T-cell (primary cell): ENCODE measurements at regions not wholly inside any gene's neighbourhood (a gene's known extent, or its start where the extent isn't known, plus 50 kb on each side); places are given as distances from the start of the nearest gene placed in this dataset.

Experiments used
- ATAC-seq, 4 experiments: fragments of 200-7000 bp in 3 of 4; fragments of 150-1000 bp in 1 of 4; cut with Tn5 transposase; replicated peaks in 1 of 4; 1 replicate in 3 of 4; 2 replicates in 1 of 4; pipeline ENCODE4 v1.10.0; 2021; ENCODE audit warnings: moderate library complexity in 3 of 4, mild to moderate bottlenecking in 2 of 4, moderate number of reproducible peaks in 1 of 4
- CTCF ChIA-PET, 2 donors: fragments of 300-600 bp; sonication (Branson Sonifier 250); formaldehyde crosslinking; loops; one replicate each; lab custom pipeline; 2022; ENCODE audit warnings: antibody characterized with exemption in 2 of 2; lab: Charles Lee
- POLR2A ChIA-PET, 2 donors: fragments of 300-600 bp; sonication (Branson Sonifier 250); formaldehyde crosslinking; loops; one replicate each; lab custom pipeline; 2022; ENCODE audit warnings: antibody characterized with exemption in 2 of 2; lab: Charles Lee
- DNase-seq, 35 experiments: peaks; one replicate each; pipeline versions ENCODE4 v3.0.0 to v3.0.0-alpha.2; 2013 to 2023
- H3K27ac ChIP-seq: one replicate; pipeline ENCODE4 v1.5.1; 2013; ENCODE audit warnings: low read length
- H3K27me3 ChIP-seq, 2 experiments: replicated peaks in 1 of 2; 1 replicate in 1 of 2; 2 replicates in 1 of 2; pipeline versions ENCODE4 v1.6.1 to v1.7.0; 2013; ENCODE audit warnings: low read length in 1 of 2, mixed read lengths in 1 of 2; ENCODE audit not compliant: control insufficient read depth in 2 of 2, insufficient read depth in 2 of 2; ENCODE audit errors: extremely low read depth in 1 of 2
- H3K36me3 ChIP-seq, 2 donors: 1 replicate in 1 of 2; 2 replicates in 1 of 2; pipeline versions ENCODE4 v1.6.1 to v1.7.0; 2013; ENCODE audit warnings: low read length in 1 of 2; ENCODE audit not compliant: control insufficient read depth in 2 of 2, insufficient read depth in 1 of 2; ENCODE audit errors: extremely low read depth in 1 of 2
- H3K4me1 ChIP-seq, 2 experiments: 1 replicate in 1 of 2; 2 replicates in 1 of 2; pipeline versions ENCODE4 v1.6.1 to v1.7.0; 2013; ENCODE audit warnings: low read length in 2 of 2, mixed read lengths in 1 of 2; ENCODE audit not compliant: insufficient read depth in 2 of 2, control insufficient read depth in 1 of 2; ENCODE audit errors: extremely low read depth in 1 of 2
- H3K4me3 ChIP-seq, 2 donors: 1 replicate in 1 of 2; 2 replicates in 1 of 2; pipeline versions ENCODE4 v1.5.1 to v1.7.0; 2013; ENCODE audit warnings: mild to moderate bottlenecking in 2 of 2, low read length in 1 of 2, moderate library complexity in 1 of 2; ENCODE audit not compliant: control insufficient read depth in 1 of 2; ENCODE audit errors: extremely low read depth in 1 of 2
- H3K9me3 ChIP-seq: 2 replicates; pipeline ENCODE4 v1.7.0; 2013
- H3K27ac Mint-ChIP-seq, 2 donors: one replicate each; pipeline ENCODE4 v1.8.0; 2020 to 2021; ENCODE audit warnings: mild to moderate bottlenecking in 2 of 2, mixed read lengths in 2 of 2
- H3K27me3 Mint-ChIP-seq, 2 donors: one replicate each; pipeline ENCODE4 v1.8.0; 2021 to 2022; ENCODE audit warnings: mixed read lengths in 2 of 2
- H3K36me3 Mint-ChIP-seq: one replicate; pipeline ENCODE4 v1.8.0; 2021; ENCODE audit warnings: mixed read lengths
- H3K4me1 Mint-ChIP-seq, 3 donors: one replicate each; pipeline ENCODE4 v1.8.0; 2020 to 2022; ENCODE audit warnings: mixed read lengths in 3 of 3, mild to moderate bottlenecking in 1 of 3
- H3K4me3 Mint-ChIP-seq, 3 donors: one replicate each; pipeline ENCODE4 v1.8.0; 2020 to 2022; ENCODE audit warnings: mild to moderate bottlenecking in 3 of 3, mixed read lengths in 3 of 3, moderate library complexity in 3 of 3
- H3K9me3 Mint-ChIP-seq, 3 donors: one replicate each; pipeline ENCODE4 v1.8.0; 2020 to 2022; ENCODE audit warnings: mixed read lengths in 3 of 3
- WGBS: methylation state at CpG from one replicate; pipeline ENCODE4 v1.1.5; 2013; ENCODE audit warnings: missing lambda C conversion rate; ENCODE audit not compliant: insufficient coverage; 5-methylcytosine and 5-hydroxymethylcytosine counted together

DNA sequence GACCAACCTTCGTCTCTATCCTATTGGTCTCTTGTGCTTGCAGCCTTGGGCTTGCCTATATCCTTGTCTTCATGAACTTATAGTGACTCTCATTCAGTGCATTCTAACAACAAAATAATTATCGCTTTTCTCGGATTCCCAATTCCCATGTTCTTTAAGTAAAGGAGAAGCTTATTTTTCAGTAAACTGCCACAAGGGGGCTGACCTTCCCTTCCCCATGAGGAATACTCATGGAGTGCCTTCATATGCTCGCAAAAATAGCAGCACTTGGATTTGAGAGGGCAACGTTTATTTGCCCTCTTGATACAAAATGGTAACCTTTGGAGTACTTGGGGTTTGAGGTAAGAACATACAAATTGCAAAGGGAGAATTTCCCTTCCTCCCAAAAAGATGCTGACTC, 183.2 kb upstream of the TENT5D start:
- no peaks in the 10 kb centered on the region for H3K9me3 Mint-ChIP-seq
- Histone ChIP-seq H3K27me3 (no peaks in the 10 kb centered on the region), H3K27ac (no peak overlapping the region), H3K4me1 (no peaks in the 10 kb centered on the region), H3K9me3 (no peaks in the 10 kb centered on the region), H3K4me3 (no peak overlapping the region), H3K36me3 (no peaks in the 10 kb centered on the region)
- DNase-seq, result no peak
- ChIA-PET CTCF (no interaction called here), POLR2A (no interaction called here)
- H3K27ac Mint-ChIP-seq, result no peak overlapping the region
- peaks cover 0 to 23% of the 10 kb centered on the region in 2 donors for H3K27me3 Mint-ChIP-seq
- H3K4me3 Mint-ChIP-seq, result no peak overlapping the region
- WGBS, result no CpG with 5 or more reads among the region's 5 CpGs
- no peak for ATAC-seq
- no peaks in the 10 kb centered on the region for H3K4me1 Mint-ChIP-seq
- no peaks in the 10 kb centered on the region for H3K36me3 Mint-ChIP-seq

DNA sequence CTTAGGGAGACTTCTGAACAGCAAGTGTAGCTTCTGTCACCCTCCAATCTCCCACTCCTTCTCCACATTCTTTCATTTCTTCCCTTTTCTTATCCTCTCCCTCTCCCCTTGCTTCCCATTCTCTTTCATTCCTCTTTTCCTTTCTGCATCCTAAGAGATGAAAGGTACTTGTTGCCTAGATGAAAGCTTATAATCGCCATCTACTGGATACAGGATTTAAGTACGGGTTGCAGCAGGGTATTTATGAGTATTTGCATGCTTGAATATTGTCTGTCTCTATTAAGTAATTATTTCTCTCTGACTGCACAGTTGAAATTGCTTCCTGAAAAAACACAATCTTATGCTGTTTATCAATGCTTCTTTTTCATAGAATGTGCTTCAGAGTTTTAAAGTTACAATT, 174.0 kb upstream of the TENT5D start:
- Mint-ChIP-seq H3K27ac (no peak overlapping the region), H3K27me3 (peaks cover 0 to 8% of the 10 kb centered on the region in 2 donors), H3K36me3 (no peaks in the 10 kb centered on the region), H3K4me1 (no peaks in the 10 kb centered on the region), H3K9me3 (no peaks in the 10 kb centered on the region), H3K4me3 (no peak overlapping the region)
- H3K4me3 ChIP-seq, result no peak overlapping the region
- no peak overlapping the region for H3K27ac ChIP-seq
- no peaks in the 10 kb centered on the region for H3K36me3 ChIP-seq
- ATAC-seq (no peak), DNase-seq (no peak)
- H3K9me3 ChIP-seq, result no peaks in the 10 kb centered on the region
- WGBS, result no CpG with 5 or more reads among the region's 2 CpGs
- ChIA-PET POLR2A (no interaction called here), CTCF (no interaction called here)
- H3K27me3 ChIP-seq, result no peaks in the 10 kb centered on the region
- H3K4me1 ChIP-seq, result no peaks in the 10 kb centered on the region

DNA sequence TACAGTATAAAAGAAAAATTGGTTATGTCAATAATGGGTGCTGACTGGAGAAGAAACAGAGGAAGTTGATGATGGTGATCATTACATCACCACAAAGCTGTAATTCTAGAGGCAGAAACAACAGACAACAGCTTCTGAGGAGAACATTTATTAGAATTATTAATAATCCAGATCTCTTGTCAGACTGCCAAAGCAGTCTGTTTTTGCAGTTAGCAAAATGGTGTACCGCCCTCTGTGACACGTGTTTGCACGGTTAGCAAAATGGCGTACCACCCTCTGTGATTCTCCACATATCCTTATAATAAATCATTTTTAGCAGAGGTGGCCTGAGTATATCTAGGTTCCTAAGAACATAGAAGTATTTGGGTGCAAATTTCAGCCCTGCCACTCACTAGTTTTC, 154.0 kb upstream of the TENT5D start:
- H3K27ac Mint-ChIP-seq, result no peak overlapping the region
- DNase-seq, result no peak
- H3K36me3 Mint-ChIP-seq, result no peaks in the 10 kb centered on the region
- no CpG with 5 or more reads among the region's 4 CpGs for WGBS
- no peak for ATAC-seq
- no peaks in the 10 kb centered on the region for H3K9me3 Mint-ChIP-seq
- H3K27me3 ChIP-seq, result no peaks in the 10 kb centered on the region
- H3K4me1 Mint-ChIP-seq, result no peaks in the 10 kb centered on the region
- ChIA-PET CTCF (no interaction called here), POLR2A (no interaction called here)
- no peaks in the 10 kb centered on the region for H3K27me3 Mint-ChIP-seq
- no peak overlapping the region for H3K4me3 ChIP-seq
- H3K9me3 ChIP-seq, result no peaks in the 10 kb centered on the region
- H3K4me1 ChIP-seq, result no peaks in the 10 kb centered on the region
- no peak overlapping the region for H3K4me3 Mint-ChIP-seq
- H3K36me3 ChIP-seq, result no peaks in the 10 kb centered on the region
- H3K27ac ChIP-seq, result no peak overlapping the region

DNA sequence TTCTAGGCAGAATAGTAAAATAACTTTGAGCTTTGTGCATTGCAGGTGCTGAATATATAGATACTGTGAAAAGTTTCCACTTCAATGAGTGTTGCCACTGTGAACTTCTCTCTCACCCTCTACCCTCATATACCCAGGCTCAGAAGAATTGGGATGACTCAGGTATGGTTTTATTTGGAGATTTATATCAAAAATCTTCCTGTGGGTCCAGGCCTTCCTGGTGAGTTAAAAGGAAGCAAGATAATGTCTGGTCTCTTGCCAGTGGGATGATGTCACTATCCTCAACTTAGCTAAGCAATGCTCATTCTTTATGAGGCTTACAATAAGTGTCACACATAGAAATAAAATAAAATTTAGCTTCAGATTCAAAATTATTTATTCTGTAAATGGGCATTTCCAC, 153.3 kb upstream of the TENT5D start:
- no peaks in the 10 kb centered on the region for H3K4me1 Mint-ChIP-seq
- Histone ChIP-seq H3K9me3 (no peaks in the 10 kb centered on the region), H3K4me1 (no peaks in the 10 kb centered on the region), H3K36me3 (no peaks in the 10 kb centered on the region), H3K27me3 (no peaks in the 10 kb centered on the region), H3K4me3 (no peak overlapping the region), H3K27ac (no peak overlapping the region)
- no peak for ATAC-seq
- no peak overlapping the region for H3K4me3 Mint-ChIP-seq
- POLR2A ChIA-PET, result no interaction called here
- no peak overlapping the region for H3K27ac Mint-ChIP-seq
- CTCF ChIA-PET, result no interaction called here
- H3K27me3 Mint-ChIP-seq, result no peaks in the 10 kb centered on the region
- no peaks in the 10 kb centered on the region for H3K9me3 Mint-ChIP-seq
- DNase-seq, result no peak
- H3K36me3 Mint-ChIP-seq, result no peaks in the 10 kb centered on the region

DNA sequence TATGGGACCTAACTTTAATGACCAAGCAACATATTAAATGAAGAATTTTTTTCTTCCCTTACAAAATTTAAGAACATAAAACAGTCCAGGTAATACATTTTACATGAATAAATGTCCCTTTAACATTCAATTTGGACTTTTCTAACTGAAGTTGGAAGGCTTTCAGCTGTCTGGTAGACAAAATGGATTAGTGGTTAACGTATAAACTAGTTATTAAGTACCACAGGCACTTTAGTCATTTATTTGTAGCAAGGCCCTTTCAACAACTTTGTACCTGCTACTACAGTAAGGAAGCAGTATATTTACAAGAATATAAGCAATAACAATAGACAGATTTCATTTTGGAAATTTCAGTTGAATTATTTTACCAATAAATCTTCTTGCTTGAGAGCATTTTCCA, 152.5 kb upstream of the TENT5D start:
- CTCF ChIA-PET, result no interaction called here
- no peaks in the 10 kb centered on the region for H3K36me3 Mint-ChIP-seq
- H3K4me1 ChIP-seq, result no peaks in the 10 kb centered on the region
- no peak overlapping the region for H3K4me3 Mint-ChIP-seq
- H3K9me3 ChIP-seq, result no peaks in the 10 kb centered on the region
- H3K36me3 ChIP-seq, result no peaks in the 10 kb centered on the region
- no peak overlapping the region for H3K4me3 ChIP-seq
- no peaks in the 10 kb centered on the region for H3K4me1 Mint-ChIP-seq
- H3K27me3 ChIP-seq, result no peaks in the 10 kb centered on the region
- H3K9me3 Mint-ChIP-seq, result no peaks in the 10 kb centered on the region
- DNase-seq (no peak), ATAC-seq (no peak)
- POLR2A ChIA-PET, result no interaction called here
- no peak overlapping the region for H3K27ac ChIP-seq
- H3K27me3 Mint-ChIP-seq, result no peaks in the 10 kb centered on the region
- no peak overlapping the region for H3K27ac Mint-ChIP-seq
- no CpG with 5 or more reads among the region's 1 CpG for WGBS

DNA sequence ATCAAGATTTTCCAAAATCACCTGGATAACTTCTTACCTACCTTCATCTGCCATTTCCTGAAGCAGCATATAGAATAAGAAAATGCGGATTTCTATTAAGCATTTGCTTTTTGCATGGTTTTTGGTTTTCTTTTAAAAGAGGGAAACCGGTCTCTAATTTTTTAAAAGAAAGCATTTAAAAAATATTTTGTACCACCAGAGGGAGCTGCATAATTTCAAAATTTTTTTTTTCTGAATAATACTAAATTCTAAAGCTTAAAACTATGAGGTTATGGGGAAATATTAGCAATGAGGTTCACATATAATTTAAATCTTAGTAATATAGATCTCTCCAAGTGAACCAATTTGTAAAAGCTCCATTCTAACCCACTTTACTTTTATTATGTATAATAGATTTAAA, 137.7 kb upstream of the TENT5D start:
- DNase-seq, result no peak
- ChIA-PET POLR2A (interaction anchor here in 1 of 2 donors (0.6 kb wide), 1 partner anchor 934 kb away, joined by 3 read pairs; no protein-coding TSS in a partner anchor), CTCF (interaction anchor here in 1 of 2 donors (1.1 kb wide), 1 partner anchor 9 kb away, joined by 3 read pairs; no protein-coding TSS in a partner anchor)
- Mint-ChIP-seq H3K4me3 (no peak overlapping the region), H3K27ac (no peak overlapping the region), H3K27me3 (peaks cover 0 to 3% of the 10 kb centered on the region in 2 donors), H3K9me3 (peaks cover 0 to 6% (median 0%) of the 10 kb centered on the region in 3 donors), H3K36me3 (no peaks in the 10 kb centered on the region), H3K4me1 (no peaks in the 10 kb centered on the region)
- Histone ChIP-seq H3K36me3 (no peaks in the 10 kb centered on the region), H3K4me3 (no peak overlapping the region), H3K27ac (no peak overlapping the region), H3K27me3 (no peaks in the 10 kb centered on the region), H3K4me1 (no peaks in the 10 kb centered on the region), H3K9me3 (no peaks in the 10 kb centered on the region)
- no CpG with 5 or more reads among the region's 2 CpGs for WGBS
- no peak for ATAC-seq

DNA sequence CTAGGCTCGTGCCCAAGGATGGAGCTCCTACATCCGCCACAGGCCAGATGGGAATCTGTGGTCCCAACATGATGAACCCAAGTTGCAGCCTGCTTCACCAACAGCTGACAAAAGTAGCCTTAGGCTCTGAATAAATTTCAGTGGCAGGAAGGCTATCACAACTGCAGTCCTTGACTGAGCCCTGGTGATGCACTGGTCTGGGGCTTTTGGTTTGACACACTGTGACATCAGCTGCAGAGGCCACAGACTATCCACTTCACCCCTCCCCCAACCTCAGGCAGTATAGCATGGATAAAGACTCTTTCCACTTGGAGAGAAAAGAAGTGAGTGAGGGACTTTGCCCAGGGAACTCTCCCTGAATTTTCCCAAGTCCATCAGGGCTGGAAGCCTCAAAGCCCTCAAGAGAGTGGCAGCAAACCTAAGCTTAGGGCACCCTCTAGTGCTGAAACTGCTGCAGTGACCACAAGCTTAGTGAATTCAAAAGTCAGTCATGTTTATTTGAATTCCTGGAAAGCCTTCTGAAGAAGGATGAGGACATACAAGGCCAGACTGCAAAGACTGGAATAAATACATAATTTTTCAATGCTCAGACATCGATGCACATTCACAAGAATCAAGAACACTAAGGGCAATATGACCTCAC, 135.0 kb upstream of the TENT5D start:
- H3K4me1 Mint-ChIP-seq, result no peaks in the 10 kb centered on the region
- no peaks in the 10 kb centered on the region for H3K9me3 Mint-ChIP-seq
- 74% methylated on average over 2 of the region's 3 CpGs for WGBS
- no peak overlapping the region for H3K27ac ChIP-seq
- H3K9me3 ChIP-seq, result no peaks in the 10 kb centered on the region
- ChIA-PET CTCF (no interaction called here), POLR2A (no interaction called here)
- no peak overlapping the region for H3K27ac Mint-ChIP-seq
- H3K27me3 ChIP-seq, result no peaks in the 10 kb centered on the region
- H3K4me3 Mint-ChIP-seq, result no peak overlapping the region
- no peak for ATAC-seq
- H3K4me1 ChIP-seq, result no peaks in the 10 kb centered on the region
- H3K36me3 Mint-ChIP-seq, result no peaks in the 10 kb centered on the region
- no peak overlapping the region for H3K4me3 ChIP-seq
- no peaks in the 10 kb centered on the region for H3K36me3 ChIP-seq
- DNase-seq, result no peak
- H3K27me3 Mint-ChIP-seq, result peaks cover 0 to 6% of the 10 kb centered on the region in 2 donors
